Keratinocyte (primary cell): ENCODE measurements at regions not wholly inside any gene's neighbourhood (a gene's known extent, or its start where the extent isn't known, plus 50 kb on each side); places are given as distances from the start of the nearest gene placed in this dataset.

Experiments used
- EZH2 ChIP-seq: IDR thresholded peaks from one replicate; pipeline ENCODE4 v1.6.1; 2012; ENCODE audit warnings: inconsistent platforms, mild to moderate bottlenecking, low read length, moderate library complexity
- TF ChIP-seq, protein P1 (sequence below), 3 experiments: IDR thresholded peaks in 1 of 3; conservative IDR thresholded peaks in 1 of 3; optimal IDR thresholded peaks in 1 of 3; 2 replicates in 2 of 3; 3 replicates in 1 of 3; pipeline versions ENCODE3 to v1.5.1; 2011; ENCODE audit warnings: low read length in 3 of 3, mild to moderate bottlenecking in 3 of 3, moderate library complexity in 2 of 3, control low read depth in 1 of 3, inconsistent platforms in 1 of 3; ENCODE audit not compliant: insufficient read depth in 2 of 3; ENCODE audit errors: extremely low read depth in 1 of 3

DNA sequence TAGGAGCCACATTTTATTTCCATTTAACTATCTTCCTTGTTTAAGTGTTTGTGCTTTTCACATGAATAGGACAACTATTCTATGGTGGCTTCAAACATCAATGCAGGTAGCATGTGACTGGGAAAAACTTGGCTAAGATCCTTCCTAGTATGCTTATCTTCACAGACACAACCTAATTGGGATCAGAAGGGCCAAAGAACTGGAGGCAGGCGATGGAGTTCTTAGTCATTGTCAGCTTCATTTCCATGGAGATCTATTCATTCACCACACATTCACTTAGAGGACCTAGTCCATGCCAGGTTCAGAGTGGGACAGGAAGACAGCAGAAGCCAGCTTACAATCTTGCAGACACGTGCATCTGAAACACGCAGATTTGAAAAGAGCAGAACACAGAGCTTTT is 277.5 kb upstream of the PPP2R3A start:
- TF ChIP-seq, protein P1, sequence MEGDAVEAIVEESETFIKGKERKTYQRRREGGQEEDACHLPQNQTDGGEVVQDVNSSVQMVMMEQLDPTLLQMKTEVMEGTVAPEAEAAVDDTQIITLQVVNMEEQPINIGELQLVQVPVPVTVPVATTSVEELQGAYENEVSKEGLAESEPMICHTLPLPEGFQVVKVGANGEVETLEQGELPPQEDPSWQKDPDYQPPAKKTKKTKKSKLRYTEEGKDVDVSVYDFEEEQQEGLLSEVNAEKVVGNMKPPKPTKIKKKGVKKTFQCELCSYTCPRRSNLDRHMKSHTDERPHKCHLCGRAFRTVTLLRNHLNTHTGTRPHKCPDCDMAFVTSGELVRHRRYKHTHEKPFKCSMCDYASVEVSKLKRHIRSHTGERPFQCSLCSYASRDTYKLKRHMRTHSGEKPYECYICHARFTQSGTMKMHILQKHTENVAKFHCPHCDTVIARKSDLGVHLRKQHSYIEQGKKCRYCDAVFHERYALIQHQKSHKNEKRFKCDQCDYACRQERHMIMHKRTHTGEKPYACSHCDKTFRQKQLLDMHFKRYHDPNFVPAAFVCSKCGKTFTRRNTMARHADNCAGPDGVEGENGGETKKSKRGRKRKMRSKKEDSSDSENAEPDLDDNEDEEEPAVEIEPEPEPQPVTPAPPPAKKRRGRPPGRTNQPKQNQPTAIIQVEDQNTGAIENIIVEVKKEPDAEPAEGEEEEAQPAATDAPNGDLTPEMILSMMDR (optimal IDR thresholded peaks at IDR 0.05 in 1 of 3, IDR thresholded peaks at IDR 0.05 in 1 of 3, conservative IDR thresholded peaks at IDR 0.05 in 1 of 3; ENCODE audit: extremely low read depth in 1 of 3, insufficient read depth in 2 of 3, low read length in 3 of 3), result no peak
- TF ChIP-seq EZH2, result no peak
